Muscle layer of duodenum (tissue), 2 donors: ENCODE measurements at regions not wholly inside any gene's neighbourhood (a gene's known extent, or its start where the extent isn't known, plus 50 kb on each side); places are given as distances from the start of the nearest gene placed in this dataset.

Experiments
- H3K27ac ChIP-seq: one replicate; pipeline ENCODE4 v1.7.0; 2013; ENCODE audit warnings: mild to moderate bottlenecking, low read length
- H3K27me3 ChIP-seq: one replicate; pipeline ENCODE4 v1.7.0; 2013; ENCODE audit warnings: low read depth, mild to moderate bottlenecking, control low read depth, low read length
- H3K36me3 ChIP-seq, 2 donors: one replicate each; pipeline ENCODE4 v1.7.0; 2013; ENCODE audit warnings: low read length in 2 of 2, control low read depth in 1 of 2, mild to moderate bottlenecking in 1 of 2; ENCODE audit not compliant: insufficient read depth in 2 of 2, control insufficient read depth in 1 of 2
- H3K4me1 ChIP-seq, 2 donors: one replicate each; pipeline ENCODE4 v1.7.0; 2013; ENCODE audit warnings: low read length in 2 of 2, mild to moderate bottlenecking in 2 of 2, control low read depth in 1 of 2, moderate library complexity in 1 of 2; ENCODE audit not compliant: insufficient read depth in 2 of 2, control insufficient read depth in 1 of 2
- H3K4me3 ChIP-seq, 2 donors: one replicate each; pipeline ENCODE4 v1.7.0; 2013; ENCODE audit warnings: low read length in 2 of 2, low read depth in 1 of 2, mild to moderate bottlenecking in 1 of 2
- H3K9me3 ChIP-seq, 2 donors: one replicate each; pipeline ENCODE4 v1.7.0; 2013; ENCODE audit warnings: low read length in 2 of 2, control low read depth in 1 of 2, mild to moderate bottlenecking in 1 of 2; ENCODE audit not compliant: control insufficient read depth in 1 of 2
- donor health status: healthy.

GRCh38 chr5:33258553-33258952 is 182.2 kb upstream of the TARS1 start:
- no peak overlapping the region for H3K27ac ChIP-seq
- H3K4me1 ChIP-seq, result peaks cover 0 to 5% of the 10 kb centered on the region in 2 donors
- H3K9me3 ChIP-seq, result no peaks in the 10 kb centered on the region
- H3K4me3 ChIP-seq, result no peak overlapping the region
- no peaks in the 10 kb centered on the region for H3K27me3 ChIP-seq
- no peaks in the 10 kb centered on the region for H3K36me3 ChIP-seq

GRCh38 chr5:33260098-33260497 is 180.7 kb upstream of the TARS1 start:
- Histone ChIP-seq H3K27me3 (no peaks in the 10 kb centered on the region), H3K9me3 (peaks cover 0 to 3% of the 10 kb centered on the region in 2 donors), H3K36me3 (no peaks in the 10 kb centered on the region), H3K4me3 (no peak overlapping the region), H3K27ac (no peak overlapping the region), H3K4me1 (peaks cover 0 to 5% of the 10 kb centered on the region in 2 donors)

GRCh38 chr5:33261305-33261704 is 179.5 kb upstream of the TARS1 start:
- Histone ChIP-seq H3K36me3 (no peaks in the 10 kb centered on the region), H3K4me1 (peaks cover 0 to 5% of the 10 kb centered on the region in 2 donors), H3K27me3 (no peaks in the 10 kb centered on the region), H3K4me3 (no peak overlapping the region), H3K9me3 (peaks cover 0 to 3% of the 10 kb centered on the region in 2 donors), H3K27ac (no peak overlapping the region)

- no peak overlapping the region for H3K4me3 ChIP-seq
- no peaks in the 10 kb centered on the region for H3K27me3 ChIP-seq
- peaks cover 0 to 3% of the 10 kb centered on the region in 2 donors for H3K9me3 ChIP-seq
- peaks cover 0 to 5% of the 10 kb centered on the region in 2 donors for H3K4me1 ChIP-seq
- no peak overlapping the region for H3K27ac ChIP-seq
- no peaks in the 10 kb centered on the region for H3K36me3 ChIP-seq
Measured at GRCh38 chr5:33261747-33262146, 179.0 kb upstream of the TARS1 start.

- no peaks in the 10 kb centered on the region for H3K36me3 ChIP-seq
- no peak overlapping the region for H3K27ac ChIP-seq
- H3K27me3 ChIP-seq, result no peaks in the 10 kb centered on the region
- peaks cover 0 to 3% of the 10 kb centered on the region in 2 donors for H3K9me3 ChIP-seq
- no peaks in the 10 kb centered on the region for H3K4me1 ChIP-seq
- H3K4me3 ChIP-seq, result no peak overlapping the region
Measured at GRCh38 chr5:33267801-33268200, 173.0 kb upstream of the TARS1 start.

GRCh38 chr5:33268374-33268773 is 172.4 kb upstream of the TARS1 start:
- Histone ChIP-seq H3K27me3 (no peaks in the 10 kb centered on the region), H3K27ac (no peak overlapping the region), H3K4me3 (no peak overlapping the region), H3K4me1 (no peaks in the 10 kb centered on the region), H3K36me3 (no peaks in the 10 kb centered on the region), H3K9me3 (peaks cover 0 to 3% of the 10 kb centered on the region in 2 donors)

GRCh38 chr5:33270671-33271070 is 170.1 kb upstream of the TARS1 start:
- H3K4me3 ChIP-seq, result no peak overlapping the region
- no peaks in the 10 kb centered on the region for H3K27me3 ChIP-seq
- H3K27ac ChIP-seq, result no peak overlapping the region

GRCh38 chr5:33271606-33272005 is 169.2 kb upstream of the TARS1 start:
- no peaks in the 10 kb centered on the region for H3K36me3 ChIP-seq
- H3K27ac ChIP-seq, result no peak overlapping the region

More at GRCh38 chr5:33270671-33271070, 170.1 kb upstream of the TARS1 start:
- Histone ChIP-seq H3K36me3 (no peaks in the 10 kb centered on the region), H3K9me3 (no peaks in the 10 kb centered on the region), H3K4me1 (no peaks in the 10 kb centered on the region)

GRCh38 chr5:33272288-33272687 is 168.5 kb upstream of the TARS1 start:
- H3K36me3 ChIP-seq, result no peaks in the 10 kb centered on the region
- no peak overlapping the region for H3K27ac ChIP-seq

More at GRCh38 chr5:33271606-33272005, 169.2 kb upstream of the TARS1 start:
- H3K4me3 ChIP-seq, result no peak overlapping the region
- H3K9me3 ChIP-seq, result no peaks in the 10 kb centered on the region
- H3K4me1 ChIP-seq, result peaks cover 0 to under 1% of the 10 kb centered on the region in 2 donors
- H3K27me3 ChIP-seq, result no peaks in the 10 kb centered on the region

GRCh38 chr5:33273985-33274384 is 166.8 kb upstream of the TARS1 start:
- no peaks in the 10 kb centered on the region for H3K27me3 ChIP-seq
- H3K36me3 ChIP-seq, result no peaks in the 10 kb centered on the region
- peaks cover 0 to 9% of the 10 kb centered on the region in 2 donors for H3K4me1 ChIP-seq
- no peak overlapping the region for H3K27ac ChIP-seq
- H3K9me3 ChIP-seq, result no peaks in the 10 kb centered on the region
- H3K4me3 ChIP-seq, result no peak overlapping the region

More at GRCh38 chr5:33272288-33272687, 168.5 kb upstream of the TARS1 start:
- H3K27me3 ChIP-seq, result no peaks in the 10 kb centered on the region
- H3K4me3 ChIP-seq, result no peak overlapping the region
- H3K4me1 ChIP-seq, result peaks cover 0 to 7% of the 10 kb centered on the region in 2 donors
- no peaks in the 10 kb centered on the region for H3K9me3 ChIP-seq

GRCh38 chr5:33275391-33275790 is 165.4 kb upstream of the TARS1 start:
- H3K27ac ChIP-seq, result no peak overlapping the region
- H3K27me3 ChIP-seq, result no peaks in the 10 kb centered on the region
- H3K4me3 ChIP-seq, result no peak overlapping the region
- H3K36me3 ChIP-seq, result no peaks in the 10 kb centered on the region
- H3K9me3 ChIP-seq, result no peaks in the 10 kb centered on the region
- peaks cover 0 to 9% of the 10 kb centered on the region in 2 donors for H3K4me1 ChIP-seq

- H3K36me3 ChIP-seq, result no peaks in the 10 kb centered on the region
- H3K9me3 ChIP-seq, result no peaks in the 10 kb centered on the region
- H3K4me1 ChIP-seq, result peaks cover 0 to 9% of the 10 kb centered on the region in 2 donors
- H3K4me3 ChIP-seq, result no peak overlapping the region
- no peak overlapping the region for H3K27ac ChIP-seq
- H3K27me3 ChIP-seq, result no peaks in the 10 kb centered on the region
Measured at GRCh38 chr5:33275921-33276627, 164.7 kb upstream of the TARS1 start.
